Panc1 (cell line): ENCODE measurements at regions not wholly inside any gene's neighbourhood (a gene's known extent, or its start where the extent isn't known, plus 50 kb on each side); places are given as distances from the start of the nearest gene placed in this dataset.

Experiments
- ATAC-seq: fragments of 200-7000 bp; cut with Tn5 transposase; 2 replicates; pipeline ENCODE4 v1.9.1; 2020; ENCODE audit warnings: mild to moderate bottlenecking, moderate library complexity
- BruUV-seq: library from RNA; stranded (reverse); fragments of 400-500 nt; replicated peaks from 2 replicates; lab custom pipeline; 2021; lab: Mats Ljungman, UMichigan
- CTCF ChIA-PET: fragments of 300-600 bp; sonication (Branson Sonifier 250); formaldehyde crosslinking; loops from one replicate; lab custom pipeline; 2022; ENCODE audit warnings: antibody characterized with exemption; lab: Charles Lee
- POLR2A ChIA-PET: fragments of 300-600 bp; sonication (Branson Sonifier 250); formaldehyde crosslinking; loops from one replicate; lab custom pipeline; 2022; ENCODE audit warnings: antibody characterized with exemption; lab: Charles Lee
- DNase-seq: peaks from one replicate; pipeline ENCODE4 v3.0.0-alpha.2; 2010; ENCODE audit warnings: low read depth, low spot score
- H3K27ac ChIP-seq: 2 replicates; pipeline ENCODE4 v1.5.1; 2011; ENCODE audit warnings: mild to moderate bottlenecking, low read length, inconsistent platforms
- H3K27me3 ChIP-seq: fragments of 200-500 bp; sonication (Bioruptor generic); 2 replicates; pipeline ENCODE4 v1.6.0; 2014; ENCODE audit warnings: low read length, inconsistent platforms; ENCODE audit not compliant: control insufficient read depth, insufficient read depth
- H3K36me3 ChIP-seq: fragments of 200-500 bp; sonication (Bioruptor generic); 2 replicates; pipeline ENCODE4 v1.5.1; 2014; ENCODE audit warnings: inconsistent platforms, mild to moderate bottlenecking, low read length, moderate library complexity; ENCODE audit not compliant: control insufficient read depth, insufficient read depth
- H3K4me1 ChIP-seq: 2 replicates; pipeline ENCODE4 v1.5.1; 2011; ENCODE audit warnings: inconsistent platforms, mild to moderate bottlenecking, low read length, moderate library complexity; ENCODE audit not compliant: control insufficient read depth, insufficient read depth
- H3K4me3 ChIP-seq, 2 experiments: 2 replicates each; pipeline ENCODE4 v1.5.1; 2011 to 2012; ENCODE audit warnings: low read depth in 2 of 2, low read length in 2 of 2, mild to moderate bottlenecking in 2 of 2, inconsistent platforms in 1 of 2, moderate library complexity in 1 of 2
- H3K9me3 ChIP-seq: fragments of 200-500 bp; sonication (Bioruptor generic); 2 replicates; pipeline ENCODE4 v1.5.1; 2014; ENCODE audit warnings: low read depth, mild to moderate bottlenecking, inconsistent platforms, low read length, moderate library complexity; ENCODE audit not compliant: control insufficient read depth, insufficient read depth
- POLR2AphosphoS5 ChIP-seq: IDR thresholded peaks from 2 replicates; pipeline ENCODE4 v1.6.1; 2012; ENCODE audit warnings: mild to moderate bottlenecking, low read depth, low read length, moderate library complexity
- SIN3A ChIP-seq: IDR thresholded peaks from 2 replicates; pipeline ENCODE4 v1.6.1; 2012; ENCODE audit warnings: low read depth, mild to moderate bottlenecking, low read length, moderate library complexity, borderline replicate concordance; ENCODE audit not compliant: insufficient read depth
- TCF7L2 ChIP-seq: IDR thresholded peaks from 2 replicates; pipeline ENCODE4 v1.6.1; 2011; ENCODE audit warnings: mild to moderate bottlenecking, low read depth, low read length, inconsistent platforms
- in situ Hi-C: cut with HindIII; loops from 2 replicates; pipeline ENCODE4 v1.10.0; 2016; ENCODE audit warnings: low sequenced_read_pairs, low pct_unique_long_range_greater_than_20kb
- intact Hi-C: fragments of 100-400 bp; cut with micrococcal nuclease; formaldehyde crosslinking; loops from one replicate; pipeline ENCODE4 v1.10.0; 2022; ENCODE audit not compliant: unreplicated experiment
- TF ChIP-seq, protein P1 (sequence below), 2 experiments: IDR thresholded peaks; 2 replicates each; pipeline ENCODE4 v1.6.1; 2011 to 2012; ENCODE audit warnings: low read depth in 2 of 2, control low read depth in 1 of 2, low read length in 1 of 2, mild to moderate bottlenecking in 1 of 2, moderate library complexity in 1 of 2; ENCODE audit not compliant: insufficient read depth in 1 of 2
- TF ChIP-seq, protein P2 (sequence below): fragments of 450-650 bp; IDR thresholded peaks from 2 replicates; pipeline ENCODE4 v1.5.1; 2017; ENCODE audit warnings: mild to moderate bottlenecking

DNA sequence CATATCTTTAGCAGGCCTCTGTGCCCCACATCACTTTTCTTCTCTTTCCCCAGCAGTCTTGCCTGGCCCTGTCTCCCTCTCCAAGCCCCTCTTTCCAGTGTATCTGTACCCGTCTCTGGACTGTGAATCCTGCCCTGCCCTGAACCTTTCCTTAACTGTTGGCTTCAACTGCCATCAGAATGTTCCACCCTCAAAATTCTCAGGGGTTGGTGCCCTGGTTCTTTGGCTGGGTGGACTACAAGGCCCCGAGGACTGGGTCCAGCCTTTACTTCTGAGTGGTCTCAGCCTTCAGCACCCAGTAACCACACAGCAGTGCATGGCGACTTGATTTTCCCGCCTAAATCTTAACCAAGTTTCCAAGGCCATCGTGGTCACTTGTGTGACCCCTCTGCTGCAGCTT lies 333.5 kb upstream of the RGMA start:
- ChIA-PET POLR2A (no interaction called here), CTCF (no interaction called here)
- BruUV-seq, result no TSS peak

GRCh38 chr15:93420477-93420876 lies 331.5 kb upstream of the RGMA start:
- H3K36me3 ChIP-seq, result no peaks in the 10 kb centered on the region
- H3K27me3 ChIP-seq, result no peaks in the 10 kb centered on the region
- in situ Hi-C loops, result no loop called here
- TF ChIP-seq TCF7L2, result no peak
- no peak for TF ChIP-seq SIN3A
- TF ChIP-seq, protein P1, sequence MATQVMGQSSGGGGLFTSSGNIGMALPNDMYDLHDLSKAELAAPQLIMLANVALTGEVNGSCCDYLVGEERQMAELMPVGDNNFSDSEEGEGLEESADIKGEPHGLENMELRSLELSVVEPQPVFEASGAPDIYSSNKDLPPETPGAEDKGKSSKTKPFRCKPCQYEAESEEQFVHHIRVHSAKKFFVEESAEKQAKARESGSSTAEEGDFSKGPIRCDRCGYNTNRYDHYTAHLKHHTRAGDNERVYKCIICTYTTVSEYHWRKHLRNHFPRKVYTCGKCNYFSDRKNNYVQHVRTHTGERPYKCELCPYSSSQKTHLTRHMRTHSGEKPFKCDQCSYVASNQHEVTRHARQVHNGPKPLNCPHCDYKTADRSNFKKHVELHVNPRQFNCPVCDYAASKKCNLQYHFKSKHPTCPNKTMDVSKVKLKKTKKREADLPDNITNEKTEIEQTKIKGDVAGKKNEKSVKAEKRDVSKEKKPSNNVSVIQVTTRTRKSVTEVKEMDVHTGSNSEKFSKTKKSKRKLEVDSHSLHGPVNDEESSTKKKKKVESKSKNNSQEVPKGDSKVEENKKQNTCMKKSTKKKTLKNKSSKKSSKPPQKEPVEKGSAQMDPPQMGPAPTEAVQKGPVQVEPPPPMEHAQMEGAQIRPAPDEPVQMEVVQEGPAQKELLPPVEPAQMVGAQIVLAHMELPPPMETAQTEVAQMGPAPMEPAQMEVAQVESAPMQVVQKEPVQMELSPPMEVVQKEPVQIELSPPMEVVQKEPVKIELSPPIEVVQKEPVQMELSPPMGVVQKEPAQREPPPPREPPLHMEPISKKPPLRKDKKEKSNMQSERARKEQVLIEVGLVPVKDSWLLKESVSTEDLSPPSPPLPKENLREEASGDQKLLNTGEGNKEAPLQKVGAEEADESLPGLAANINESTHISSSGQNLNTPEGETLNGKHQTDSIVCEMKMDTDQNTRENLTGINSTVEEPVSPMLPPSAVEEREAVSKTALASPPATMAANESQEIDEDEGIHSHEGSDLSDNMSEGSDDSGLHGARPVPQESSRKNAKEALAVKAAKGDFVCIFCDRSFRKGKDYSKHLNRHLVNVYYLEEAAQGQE (IDR thresholded peaks at IDR 0.05; ENCODE audit: insufficient read depth in 1 of 2, low read depth in 2 of 2, low read length in 1 of 2), result no peak
- TF ChIP-seq, protein P2, sequence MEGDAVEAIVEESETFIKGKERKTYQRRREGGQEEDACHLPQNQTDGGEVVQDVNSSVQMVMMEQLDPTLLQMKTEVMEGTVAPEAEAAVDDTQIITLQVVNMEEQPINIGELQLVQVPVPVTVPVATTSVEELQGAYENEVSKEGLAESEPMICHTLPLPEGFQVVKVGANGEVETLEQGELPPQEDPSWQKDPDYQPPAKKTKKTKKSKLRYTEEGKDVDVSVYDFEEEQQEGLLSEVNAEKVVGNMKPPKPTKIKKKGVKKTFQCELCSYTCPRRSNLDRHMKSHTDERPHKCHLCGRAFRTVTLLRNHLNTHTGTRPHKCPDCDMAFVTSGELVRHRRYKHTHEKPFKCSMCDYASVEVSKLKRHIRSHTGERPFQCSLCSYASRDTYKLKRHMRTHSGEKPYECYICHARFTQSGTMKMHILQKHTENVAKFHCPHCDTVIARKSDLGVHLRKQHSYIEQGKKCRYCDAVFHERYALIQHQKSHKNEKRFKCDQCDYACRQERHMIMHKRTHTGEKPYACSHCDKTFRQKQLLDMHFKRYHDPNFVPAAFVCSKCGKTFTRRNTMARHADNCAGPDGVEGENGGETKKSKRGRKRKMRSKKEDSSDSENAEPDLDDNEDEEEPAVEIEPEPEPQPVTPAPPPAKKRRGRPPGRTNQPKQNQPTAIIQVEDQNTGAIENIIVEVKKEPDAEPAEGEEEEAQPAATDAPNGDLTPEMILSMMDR, result no peak
- TF ChIP-seq POLR2AphosphoS5, result no peak
- DNase-seq (no peak), ATAC-seq (no peak)
- no peaks in the 10 kb centered on the region for H3K4me1 ChIP-seq
- no peaks in the 10 kb centered on the region for H3K9me3 ChIP-seq
- ChIA-PET POLR2A (no interaction called here), CTCF (no interaction called here)
- intact Hi-C loops, result no loop called here
- BruUV-seq, result no TSS peak
- no peak overlapping the region for H3K27ac ChIP-seq
- H3K4me3 ChIP-seq, result no peak overlapping the region

More for the DNA sequence above, 333.5 kb upstream of the RGMA start:
- H3K4me1 ChIP-seq, result no peaks in the 10 kb centered on the region
- in situ Hi-C loops (no loop called here), intact Hi-C loops (no loop called here)
- H3K9me3 ChIP-seq, result no peaks in the 10 kb centered on the region
- TF ChIP-seq TCF7L2 (no peak), POLR2AphosphoS5 (no peak), SIN3A (no peak)
- TF ChIP-seq, protein P1 (IDR thresholded peaks at IDR 0.05; ENCODE audit: insufficient read depth in 1 of 2, low read depth in 2 of 2, low read length in 1 of 2), result no peak
- TF ChIP-seq, protein P2, result no peak
- no peak overlapping the region for H3K4me3 ChIP-seq
- H3K27me3 ChIP-seq, result no peaks in the 10 kb centered on the region
- no peak for ATAC-seq
- no peak for DNase-seq
- H3K27ac ChIP-seq, result no peak overlapping the region
- no peaks in the 10 kb centered on the region for H3K36me3 ChIP-seq
